A673 (cell line): ENCODE measurements at regions not wholly inside any gene's neighbourhood (a gene's known extent, or its start where the extent isn't known, plus 50 kb on each side); places are given as distances from the start of the nearest gene placed in this dataset.

ENCODE experiments used
- BruUV-seq: library from RNA; stranded (reverse); fragments of 400-500 nt; replicated peaks from 2 replicates; lab custom pipeline; 2021; lab: Mats Ljungman, UMichigan
- CTCF ChIA-PET: fragments of 300-600 bp; sonication (Branson Sonifier 250); formaldehyde crosslinking; loops from one replicate; lab custom pipeline; 2022; ENCODE audit warnings: antibody characterized with exemption; lab: Charles Lee
- POLR2A ChIA-PET: fragments of 300-600 bp; sonication (Branson Sonifier 250); formaldehyde crosslinking; loops from one replicate; lab custom pipeline; 2022; ENCODE audit warnings: antibody characterized with exemption; ENCODE audit not compliant: low non-redundant PET; lab: Charles Lee
- DNase-seq: peaks from one replicate; pipeline ENCODE4 v3.0.0-alpha.2; 2015; ENCODE audit warnings: low spot score
- H3K27ac ChIP-seq: fragments of 200-600 bp; sonication (generic); 2 replicates; pipeline ENCODE4 v1.5.1; 2016; ENCODE audit warnings: mixed run types, low read depth, mild to moderate bottlenecking, mixed read lengths, antibody characterized with exemption, low read length; ENCODE audit not compliant: poor library complexity, severe bottlenecking
- H3K27me3 ChIP-seq: fragments of 200-600 bp; sonication (generic); replicated peaks from 2 replicates; pipeline ENCODE4 v1.6.1; 2017; ENCODE audit warnings: mixed run types, low read depth, mild to moderate bottlenecking, mixed read lengths, antibody characterized with exemption, low read length; ENCODE audit not compliant: insufficient read depth, poor library complexity
- H3K36me3 ChIP-seq: fragments of 200-600 bp; sonication (generic); 2 replicates; pipeline ENCODE4 v1.6.1; 2016; ENCODE audit warnings: mixed run types, mild to moderate bottlenecking, mixed read lengths, antibody characterized with exemption, low read length; ENCODE audit not compliant: insufficient read depth, poor library complexity, severe bottlenecking
- H3K4me1 ChIP-seq: fragments of 200-600 bp; sonication (generic); 2 replicates; pipeline ENCODE4 v1.6.1; 2017; ENCODE audit warnings: mixed run types, mild to moderate bottlenecking, mixed read lengths, antibody characterized with exemption, low read length; ENCODE audit not compliant: insufficient read depth, poor library complexity, severe bottlenecking
- H3K4me3 ChIP-seq: fragments of 200-600 bp; sonication (generic); 2 replicates; pipeline ENCODE4 v1.5.1; 2016; ENCODE audit warnings: low read depth, mixed run types, mild to moderate bottlenecking, mixed read lengths, low read length; ENCODE audit not compliant: poor library complexity, severe bottlenecking
- H3K9me3 ChIP-seq: fragments of 200-600 bp; sonication (generic); 2 replicates; pipeline ENCODE4 v1.6.1; 2016; ENCODE audit warnings: mixed run types, low read depth, mild to moderate bottlenecking, mixed read lengths, antibody characterized with exemption, low read length; ENCODE audit not compliant: poor library complexity, severe bottlenecking
- CTCF ChIP-seq: fragments of 300-800, 200-600 bp; sonication (generic); conservative IDR thresholded peaks from 2 replicates; pipeline ENCODE4 v1.5.1; 2017; ENCODE audit warnings: low read depth, mild to moderate bottlenecking, antibody characterized with exemption, low read length, moderate library complexity, mixed read lengths
- EZH2 ChIP-seq: fragments of 200-600 bp; sonication (generic); IDR thresholded peaks from 2 replicates; pipeline ENCODE4 v1.6.1; 2017; ENCODE audit warnings: borderline replicate concordance, low read depth, mild to moderate bottlenecking, mixed read lengths, antibody characterized with exemption, low read length; ENCODE audit not compliant: poor library complexity, severe bottlenecking
- intact Hi-C: fragments of 100-400 bp; cut with micrococcal nuclease; formaldehyde crosslinking; loops from one replicate; pipeline ENCODE4 v1.10.0; 2022; ENCODE audit not compliant: unreplicated experiment

DNA sequence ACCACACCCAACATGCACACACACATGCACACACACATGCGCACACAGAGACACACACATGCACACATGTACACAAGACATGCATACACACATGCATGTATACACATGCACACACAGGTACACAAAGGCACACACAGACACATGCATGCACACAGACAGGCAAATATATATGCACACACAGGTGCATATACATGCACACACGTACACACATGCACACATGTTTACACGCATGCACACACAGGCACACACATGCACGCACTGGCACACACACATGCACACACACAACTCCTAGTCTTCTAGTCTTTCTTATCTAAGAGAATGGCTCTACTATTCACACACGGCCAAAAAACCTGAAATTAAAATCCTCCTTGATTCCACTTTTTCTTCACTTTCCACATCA is 222.7 kb upstream of the PLD5 start:
- BruUV-seq, result no TSS peak
- DNase-seq, result no peak
- no peak overlapping the region for H3K27ac ChIP-seq
- no peaks in the 10 kb centered on the region for H3K27me3 ChIP-seq
- TF ChIP-seq CTCF (no peak), EZH2 (no peak)
- H3K4me1 ChIP-seq, result no peaks in the 10 kb centered on the region
- H3K9me3 ChIP-seq, result no peaks in the 10 kb centered on the region
- no peak overlapping the region for H3K4me3 ChIP-seq
- ChIA-PET POLR2A (no interaction called here), CTCF (no interaction called here)
- intact Hi-C loops, result no loop called here
- H3K36me3 ChIP-seq, result no peaks in the 10 kb centered on the region

- no peak for DNase-seq
- POLR2A ChIA-PET, result no interaction called here
- intact Hi-C loops, result no loop called here
- CTCF ChIA-PET, result no interaction called here
- Histone ChIP-seq H3K9me3 (no peaks in the 10 kb centered on the region), H3K4me3 (no peak overlapping the region), H3K36me3 (no peaks in the 10 kb centered on the region), H3K4me1 (no peaks in the 10 kb centered on the region), H3K27ac (no peak overlapping the region), H3K27me3 (no peaks in the 10 kb centered on the region)
- BruUV-seq, result no TSS peak
- TF ChIP-seq CTCF, result no peak
- no peak for TF ChIP-seq EZH2
Measured at GRCh38 chr1:242745079-242745478, 220.6 kb upstream of the PLD5 start.

- Histone ChIP-seq H3K27me3 (no peaks in the 10 kb centered on the region), H3K27ac (no peak overlapping the region), H3K36me3 (no peaks in the 10 kb centered on the region), H3K4me1 (no peaks in the 10 kb centered on the region), H3K9me3 (no peaks in the 10 kb centered on the region), H3K4me3 (no peak overlapping the region)
- ChIA-PET POLR2A (no interaction called here), CTCF (no interaction called here)
- TF ChIP-seq EZH2 (no peak), CTCF (no peak)
- no TSS peak for BruUV-seq
- intact Hi-C loops, result no loop called here
- DNase-seq, result no peak
Measured at GRCh38 chr1:242743983-242744780, 219.7 kb upstream of the PLD5 start.
